H1 (cell line): ENCODE measurements at regions not wholly inside any gene's neighbourhood (a gene's known extent, or its start where the extent isn't known, plus 50 kb on each side); places are given as distances from the start of the nearest gene placed in this dataset.

Experiments used
- CTCF ChIA-PET: fragments of 300-600 bp; sonication (Branson Sonifier 250); formaldehyde crosslinking; loops from one replicate; lab custom pipeline; 2021; ENCODE audit not compliant: partially characterized antibody; lab: Charles Lee
- POLR2A ChIA-PET: fragments of 300-600 bp; sonication (Branson Sonifier 250); formaldehyde crosslinking; loops from one replicate; lab custom pipeline; 2021; ENCODE audit warnings: inconsistent platforms; ENCODE audit not compliant: partially characterized antibody; lab: Charles Lee
- DNase-seq, 2 experiments: peaks; one replicate each; pipeline versions ENCODE4 v3.0.0 to v3.0.0-alpha.2; 2010 to 2022; ENCODE audit warnings: low spot score in 2 of 2, low read depth in 1 of 2, mixed read lengths in 1 of 2
- FAIRE-seq: peaks from 2 replicates; lab custom pipeline; 2011; peaks lifted over from hg19 to GRCh38; lab: Jason Lieb, UNC
- H2AFZ ChIP-seq: 2 replicates; pipeline ENCODE4 v1.8.1; 2012; ENCODE audit warnings: low read length, inconsistent platforms
- H2AK5ac ChIP-seq: 2 replicates; pipeline ENCODE4 v1.6.1; 2013; ENCODE audit warnings: low read depth, low read length
- H2BK120ac ChIP-seq: replicated peaks from 2 replicates; pipeline ENCODE3; 2013; ENCODE audit warnings: low read depth, low read length, inconsistent platforms
- H2BK12ac ChIP-seq: 2 replicates; pipeline ENCODE4 v1.6.1; 2013; ENCODE audit warnings: low read depth, low read length
- H2BK15ac ChIP-seq: 2 replicates; pipeline ENCODE4 v1.6.1; 2013; ENCODE audit warnings: low read length
- H2BK20ac ChIP-seq: 2 replicates; pipeline ENCODE4 v1.6.1; 2013; ENCODE audit warnings: low read length
- H2BK5ac ChIP-seq: 2 replicates; pipeline ENCODE4 v1.6.1; 2013; ENCODE audit warnings: low read depth, low read length
- H3K14ac ChIP-seq: 2 replicates; pipeline ENCODE4 v1.6.1; 2013; ENCODE audit warnings: inconsistent platforms; ENCODE audit not compliant: insufficient read length
- H3K18ac ChIP-seq: 2 replicates; pipeline ENCODE4 v1.6.1; 2013; ENCODE audit warnings: low read length; ENCODE audit errors: extremely low read depth
- H3K23ac ChIP-seq: 2 replicates; pipeline ENCODE4 v1.6.1; 2013; ENCODE audit warnings: inconsistent platforms; ENCODE audit not compliant: insufficient read length
- H3K23me2 ChIP-seq: 2 replicates; pipeline ENCODE4 v1.6.1; 2013; ENCODE audit warnings: low read depth, low read length
- H3K27ac ChIP-seq: 2 replicates; pipeline ENCODE4 v1.6.1; 2011; ENCODE audit warnings: low read depth, low read length, inconsistent platforms
- H3K27me3 ChIP-seq, 4 experiments: replicated peaks in 1 of 4; 1 replicate in 1 of 4; 2 replicates in 3 of 4; pipeline versions ENCODE4 v1.6.1 to v1.8.1; 2011 to 2013; ENCODE audit warnings: low read length in 3 of 4, mild to moderate bottlenecking in 3 of 4, inconsistent platforms in 2 of 4, mixed read lengths in 2 of 4, moderate library complexity in 1 of 4; ENCODE audit not compliant: control insufficient read depth in 3 of 4, insufficient read depth in 3 of 4; ENCODE audit errors: extremely low read depth in 1 of 4
- H3K36me3 ChIP-seq, 4 experiments: 2 replicates each; pipeline versions ENCODE4 v1.6.1 to v1.8.1; 2011 to 2013; ENCODE audit warnings: mild to moderate bottlenecking in 4 of 4, low read length in 3 of 4, moderate library complexity in 2 of 4, control low read depth in 1 of 4, inconsistent platforms in 1 of 4; ENCODE audit not compliant: insufficient read depth in 4 of 4, control insufficient read depth in 2 of 4
- H3K4ac ChIP-seq: replicated peaks from 2 replicates; pipeline ENCODE3; 2013; ENCODE audit warnings: low read length, low read depth, mixed read lengths, inconsistent platforms; ENCODE audit not compliant: insufficient read length
- H3K4me1 ChIP-seq, 4 experiments: replicated peaks in 1 of 4; 1 replicate in 1 of 4; 2 replicates in 3 of 4; pipeline versions ENCODE4 v1.6.1 to v1.8.1; 2011 to 2013; ENCODE audit warnings: low read length in 3 of 4, inconsistent platforms in 2 of 4, mixed read lengths in 1 of 4; ENCODE audit not compliant: insufficient read depth in 4 of 4, control insufficient read depth in 3 of 4
- H3K4me2 ChIP-seq, 2 experiments: 2 replicates each; pipeline versions ENCODE4 v1.6.1 to v1.8.1; 2011 to 2013; ENCODE audit warnings: low read depth in 2 of 2, low read length in 2 of 2, control low read depth in 1 of 2, inconsistent platforms in 1 of 2, mild to moderate bottlenecking in 1 of 2; ENCODE audit not compliant: insufficient read depth in 1 of 2
- H3K4me3 ChIP-seq, 4 experiments: fragments of 200-600, 300-600 bp in 1 of 4; sonication (generic), shearing (Covaris generic), sonication (Bioruptor Twin) in 1 of 4; 2 replicates each; pipeline versions ENCODE4 v1.5.1 to v1.8.1; 2011 to 2016; ENCODE audit warnings: low read length in 4 of 4, low read depth in 3 of 4, control low read depth in 2 of 4, inconsistent platforms in 2 of 4, mild to moderate bottlenecking in 2 of 4, mixed read lengths in 1 of 4, moderate library complexity in 1 of 4; ENCODE audit not compliant: insufficient read depth in 2 of 4; ENCODE audit errors: extremely low read depth in 1 of 4
- H3K56ac ChIP-seq: replicated peaks from 2 replicates; pipeline ENCODE3; 2013; ENCODE audit warnings: low read depth, mild to moderate bottlenecking, mixed read lengths, low read length, inconsistent platforms; ENCODE audit not compliant: insufficient read length
- H3K79me1 ChIP-seq: 2 replicates; pipeline ENCODE4 v1.6.1; 2013; ENCODE audit warnings: low read depth, low read length, control low read depth
- H3K79me2 ChIP-seq, 2 experiments: 2 replicates each; pipeline versions ENCODE4 v1.6.1 to v1.8.1; 2012 to 2013; ENCODE audit warnings: low read length in 2 of 2, mild to moderate bottlenecking in 2 of 2, inconsistent platforms in 1 of 2; ENCODE audit not compliant: insufficient read depth in 2 of 2, control insufficient read depth in 1 of 2
- H3K9ac ChIP-seq, 4 experiments: replicated peaks in 1 of 4; 1 replicate in 1 of 4; 2 replicates in 3 of 4; pipeline versions ENCODE4 v1.6.1 to v1.8.1; 2011 to 2013; ENCODE audit warnings: low read depth in 3 of 4, low read length in 3 of 4, control low read depth in 2 of 4, mild to moderate bottlenecking in 2 of 4, moderate library complexity in 2 of 4, inconsistent platforms in 1 of 4; ENCODE audit errors: extremely low read depth in 1 of 4
- H3K9me3 ChIP-seq, 2 experiments: 2 replicates each; pipeline versions ENCODE4 v1.6.1 to v1.8.1; 2012 to 2013; ENCODE audit warnings: mild to moderate bottlenecking in 2 of 2, moderate library complexity in 2 of 2, control low read depth in 1 of 2, inconsistent platforms in 1 of 2, low read depth in 1 of 2, low read length in 1 of 2, mixed read lengths in 1 of 2; ENCODE audit not compliant: insufficient read depth in 2 of 2
- H4K20me1 ChIP-seq, 2 experiments: replicated peaks in 1 of 2; 2 replicates each; pipeline versions ENCODE3 to v1.8.1; 2011 to 2013; ENCODE audit warnings: inconsistent platforms in 2 of 2, low read length in 2 of 2, mild to moderate bottlenecking in 1 of 2; ENCODE audit not compliant: insufficient read depth in 2 of 2, control insufficient read depth in 1 of 2
- H4K5ac ChIP-seq: 2 replicates; pipeline ENCODE4 v1.6.1; 2013; ENCODE audit warnings: low read length, low read depth, mixed read lengths, inconsistent platforms; ENCODE audit not compliant: insufficient read length
- H4K8ac ChIP-seq: 2 replicates; pipeline ENCODE4 v1.8.0; 2013; ENCODE audit warnings: mild to moderate bottlenecking, moderate library complexity, low read length, inconsistent platforms; ENCODE audit not compliant: insufficient read depth; ENCODE audit errors: extremely low read depth
- H4K91ac ChIP-seq: replicated peaks from 2 replicates; pipeline ENCODE3; 2013; ENCODE audit warnings: low read length, mixed read lengths, inconsistent platforms; ENCODE audit not compliant: insufficient read length
- CTCF ChIP-seq, 3 experiments: IDR thresholded peaks; 1 replicate in 2 of 3; 2 replicates in 1 of 3; pipeline versions ENCODE4 v1.5.1 to v1.6.1; 2011; ENCODE audit warnings: low read length in 3 of 3, mild to moderate bottlenecking in 3 of 3, inconsistent platforms in 2 of 3, low read depth in 1 of 3, moderate library complexity in 1 of 3; ENCODE audit not compliant: insufficient read depth in 1 of 3; ENCODE audit errors: control extremely low read depth in 1 of 3
- KDM5A ChIP-seq: fragments of 200-600 bp; IDR thresholded peaks from 2 replicates; pipeline ENCODE4 v1.7.1; 2012; ENCODE audit warnings: mild to moderate bottlenecking, low read length, inconsistent platforms, mixed read lengths
- RAD21 ChIP-seq, 2 experiments: IDR thresholded peaks in 1 of 2; conservative IDR thresholded peaks in 1 of 2; 2 replicates each; pipeline ENCODE4 v1.6.1; 2011; ENCODE audit warnings: low read depth in 2 of 2, low read length in 2 of 2, improper control_type of control experiment in 1 of 2, inconsistent platforms in 1 of 2, mild to moderate bottlenecking in 1 of 2, moderate library complexity in 1 of 2
- SIRT6 ChIP-seq: IDR thresholded peaks from one replicate; pipeline ENCODE4 v1.7.1; 2012; ENCODE audit warnings: low read length, inconsistent platforms
- ZNF274 ChIP-seq: IDR thresholded peaks from 2 replicates; pipeline ENCODE4 v1.7.0; 2012; ENCODE audit warnings: low read length, borderline replicate concordance; ENCODE audit errors: extremely low read depth
- WGBS, 2 experiments: shearing (Covaris generic) in 1 of 2; methylation state at CpG; one replicate each; pipeline versions ENCODE4 v1.1.6 to v1.1.7; 2013 to 2015; ENCODE audit warnings: low lambda C conversion rate in 2 of 2, mixed read lengths in 2 of 2, inconsistent platforms in 1 of 2, low coverage in 1 of 2, missing lambda C conversion rate in 1 of 2; ENCODE audit not compliant: insufficient replicate concordance in 2 of 2, insufficient coverage in 1 of 2, insufficient read length in 1 of 2; ENCODE audit errors: extremely low coverage in 1 of 2, missing lambda C conversion rate in 1 of 2; 5-methylcytosine and 5-hydroxymethylcytosine counted together

- H3K9me3 ChIP-seq, result no peaks in the 10 kb centered on the region
- POLR2A ChIA-PET, result interaction anchor here (0.8 to 1.2 kb wide), 2 partner anchors 35 to 124 kb away, joined by 3 read pairs; no protein-coding TSS in a partner anchor
- WGBS, 2 experiments, result 78% methylated on average over 4 of the region's 4 CpGs; no CpG with 5 or more reads in 1 of the 2 experiments
Measured at GRCh38 chr10:22103701-22104470, 100.4 kb upstream of the DNAJC1 start.

More at GRCh38 chr10:22103701-22104470, 100.4 kb upstream of the DNAJC1 start:
- Histone ChIP-seq H2BK120ac (no peak overlapping the region), H3K4me2 (no peak overlapping the region), H3K4me1 (no peaks in the 10 kb centered on the region), H3K4me3 (no peak overlapping the region), H2AFZ (no peak overlapping the region), H3K23me2 (no peaks in the 10 kb centered on the region), H2BK5ac (no peak overlapping the region), H4K91ac (no peak overlapping the region), H3K9ac (no peak overlapping the region), H4K5ac (no peak overlapping the region), H3K79me2 (no peaks in the 10 kb centered on the region), H3K23ac (no peak overlapping the region), H3K79me1 (no peaks in the 10 kb centered on the region), H3K56ac (no peak overlapping the region), H3K36me3 (no peaks in the 10 kb centered on the region), H2BK20ac (no peak overlapping the region), H3K4ac (no peak overlapping the region), H3K27me3 (no peaks in the 10 kb centered on the region), H2BK12ac (no peak overlapping the region), H2BK15ac (no peak overlapping the region), H2AK5ac (no peak overlapping the region), H3K18ac (no peak overlapping the region), H4K20me1 (peaks cover 0 to 1% of the 10 kb centered on the region in 2 experiments), H3K27ac (no peak overlapping the region), H4K8ac (no peak overlapping the region), H3K14ac (no peak overlapping the region)
- CTCF ChIA-PET, result interaction anchor here (0.5 to 2.4 kb wide), 30 partner anchors 9 to 1172 kb away, joined by 3 to 10 read pairs (median 4); no protein-coding TSS in a partner anchor
- TF ChIP-seq CTCF (IDR thresholded peaks at IDR 0.05; ENCODE audit: control extremely low read depth in 1 of 3, insufficient read depth in 1 of 3, low read depth in 1 of 3, low read length in 3 of 3) (peak; percentile 5 to 78 (median 50)), ZNF274 (no peak), KDM5A (no peak), RAD21 (IDR thresholded peaks at IDR 0.05 in 1 of 2, conservative IDR thresholded peaks at IDR 0.05 in 1 of 2; ENCODE audit: low read depth in 2 of 2, low read length in 2 of 2) (peak; percentile 69 to 78), SIRT6 (no peak)
- FAIRE-seq, result peak; percentile 73
- peak in 1 of 2 experiments; percentile 55 for DNase-seq
